ENCODE measurements at regions not wholly inside any gene's neighbourhood (a gene's known extent, or its start where the extent isn't known, plus 50 kb on each side); places are given as distances from the start of the nearest gene placed in this dataset.

GRCh38 chr12:126204326-126204725, 1139.1 kb downstream of the AACS start:
- TF ChIP-seq CBFB (CRISPR knock-in tag; IDR thresholded peaks at IDR 0.05; ENCODE audit: low read depth), result no peak
- no peak for TF ChIP-seq RELA (CRISPR knock-in tag; IDR thresholded peaks at IDR 0.05; ENCODE audit: borderline replicate concordance)
- no peak for TF ChIP-seq CTCF (IDR thresholded peaks at IDR 0.05)
- TF ChIP-seq ATF2 (CRISPR knock-in tag; IDR thresholded peaks at IDR 0.05; ENCODE audit: borderline replicate concordance, low read depth), result no peak
- no peak for TF ChIP-seq ATF3 (CRISPR knock-in tag; conservative IDR thresholded peaks at IDR 0.05)
- no peak for TF ChIP-seq GABPB1 (CRISPR knock-in tag; IDR thresholded peaks at IDR 0.05)
- no peak for TF ChIP-seq ZBTB21 (CRISPR knock-in tag; IDR thresholded peaks at IDR 0.05; ENCODE audit: borderline replicate concordance)
- TF ChIP-seq AFF4 (CRISPR knock-in tag; IDR thresholded peaks at IDR 0.05; ENCODE audit: borderline replicate concordance), result no peak
- no peak for TF ChIP-seq ESRRA (CRISPR knock-in tag; IDR thresholded peaks at IDR 0.05; ENCODE audit: borderline replicate concordance)
- TF ChIP-seq MAX (CRISPR knock-in tag; IDR thresholded peaks at IDR 0.05), result no peak
- TF ChIP-seq ZBTB43 (CRISPR knock-in tag; IDR thresholded peaks at IDR 0.05), result no peak
- no peak for TF ChIP-seq USF1 (CRISPR knock-in tag; IDR thresholded peaks at IDR 0.05)
